AG04450 (cell line): ENCODE measurements at regions not wholly inside any gene's neighbourhood (a gene's known extent, or its start where the extent isn't known, plus 50 kb on each side); places are given as distances from the start of the nearest gene placed in this dataset.

Experiments used
- CTCF ChIA-PET: fragments of 300-600, 350-600 bp; formaldehyde crosslinking; extraction: SDS; loops from one replicate; lab custom pipeline; 2022; ENCODE audit warnings: antibody characterized with exemption, inconsistent platforms; lab: Charles Lee
- POLR2A ChIA-PET: fragments of 350-600 bp; formaldehyde crosslinking; extraction: SDS; loops from one replicate; lab custom pipeline; 2021; ENCODE audit warnings: antibody characterized with exemption, inconsistent platforms; lab: Yijun Ruan, JAX
- DNase-seq: peaks from one replicate; pipeline ENCODE4 v3.0.0-alpha.2; 2011; ENCODE audit warnings: low read depth, low spot score
- H3K27ac ChIP-seq: one replicate; pipeline ENCODE4 v1.5.1; 2012; ENCODE audit warnings: low read depth, low read length, control low read depth
- H3K27me3 ChIP-seq: one replicate; pipeline ENCODE4 v1.6.0; 2012; ENCODE audit warnings: low read length; ENCODE audit not compliant: control insufficient read depth, insufficient read depth
- H3K4me3 ChIP-seq: 2 replicates; pipeline ENCODE4 v1.5.1; 2011; ENCODE audit warnings: mild to moderate bottlenecking, low read depth, low read length, control low read depth
- H3K9me3 ChIP-seq: 2 replicates; pipeline ENCODE4 v1.5.1; 2012; ENCODE audit warnings: low read length; ENCODE audit not compliant: control insufficient read depth, insufficient read depth
- TF ChIP-seq, protein P1 (sequence below): IDR thresholded peaks from 2 replicates; pipeline ENCODE4 v1.5.1; 2011; ENCODE audit warnings: low read depth, low read length, control low read depth, inconsistent platforms

DNA sequence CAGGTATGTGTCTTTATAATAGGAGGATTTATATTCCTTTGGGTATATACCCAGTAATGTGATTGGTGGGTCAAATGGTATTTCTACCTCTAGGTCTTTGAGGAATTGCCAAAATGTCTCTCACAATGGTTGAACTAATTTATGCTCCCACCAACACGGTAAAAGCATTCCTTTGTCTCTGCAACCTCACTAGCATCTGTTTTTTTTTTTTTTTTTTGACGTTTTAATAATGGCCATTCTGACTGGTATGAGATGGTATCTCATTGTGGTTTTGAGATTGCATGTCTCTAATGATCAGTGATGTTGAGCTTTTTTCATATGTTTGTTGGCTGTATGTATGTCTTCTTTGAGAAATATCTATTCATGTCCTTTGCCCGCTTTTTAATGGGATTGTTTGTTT lies 144.9 kb upstream of the RGS17 start:
- POLR2A ChIA-PET: no interaction called here
- TF ChIP-seq, protein P1, sequence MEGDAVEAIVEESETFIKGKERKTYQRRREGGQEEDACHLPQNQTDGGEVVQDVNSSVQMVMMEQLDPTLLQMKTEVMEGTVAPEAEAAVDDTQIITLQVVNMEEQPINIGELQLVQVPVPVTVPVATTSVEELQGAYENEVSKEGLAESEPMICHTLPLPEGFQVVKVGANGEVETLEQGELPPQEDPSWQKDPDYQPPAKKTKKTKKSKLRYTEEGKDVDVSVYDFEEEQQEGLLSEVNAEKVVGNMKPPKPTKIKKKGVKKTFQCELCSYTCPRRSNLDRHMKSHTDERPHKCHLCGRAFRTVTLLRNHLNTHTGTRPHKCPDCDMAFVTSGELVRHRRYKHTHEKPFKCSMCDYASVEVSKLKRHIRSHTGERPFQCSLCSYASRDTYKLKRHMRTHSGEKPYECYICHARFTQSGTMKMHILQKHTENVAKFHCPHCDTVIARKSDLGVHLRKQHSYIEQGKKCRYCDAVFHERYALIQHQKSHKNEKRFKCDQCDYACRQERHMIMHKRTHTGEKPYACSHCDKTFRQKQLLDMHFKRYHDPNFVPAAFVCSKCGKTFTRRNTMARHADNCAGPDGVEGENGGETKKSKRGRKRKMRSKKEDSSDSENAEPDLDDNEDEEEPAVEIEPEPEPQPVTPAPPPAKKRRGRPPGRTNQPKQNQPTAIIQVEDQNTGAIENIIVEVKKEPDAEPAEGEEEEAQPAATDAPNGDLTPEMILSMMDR: no peak
- no peaks in the 10 kb centered on the region for H3K27me3 ChIP-seq
- CTCF ChIA-PET: no interaction called here
- no peaks in the 10 kb centered on the region for H3K9me3 ChIP-seq
- no peak overlapping the region for H3K27ac ChIP-seq
- no peak overlapping the region for H3K4me3 ChIP-seq
- no peak for DNase-seq

DNA sequence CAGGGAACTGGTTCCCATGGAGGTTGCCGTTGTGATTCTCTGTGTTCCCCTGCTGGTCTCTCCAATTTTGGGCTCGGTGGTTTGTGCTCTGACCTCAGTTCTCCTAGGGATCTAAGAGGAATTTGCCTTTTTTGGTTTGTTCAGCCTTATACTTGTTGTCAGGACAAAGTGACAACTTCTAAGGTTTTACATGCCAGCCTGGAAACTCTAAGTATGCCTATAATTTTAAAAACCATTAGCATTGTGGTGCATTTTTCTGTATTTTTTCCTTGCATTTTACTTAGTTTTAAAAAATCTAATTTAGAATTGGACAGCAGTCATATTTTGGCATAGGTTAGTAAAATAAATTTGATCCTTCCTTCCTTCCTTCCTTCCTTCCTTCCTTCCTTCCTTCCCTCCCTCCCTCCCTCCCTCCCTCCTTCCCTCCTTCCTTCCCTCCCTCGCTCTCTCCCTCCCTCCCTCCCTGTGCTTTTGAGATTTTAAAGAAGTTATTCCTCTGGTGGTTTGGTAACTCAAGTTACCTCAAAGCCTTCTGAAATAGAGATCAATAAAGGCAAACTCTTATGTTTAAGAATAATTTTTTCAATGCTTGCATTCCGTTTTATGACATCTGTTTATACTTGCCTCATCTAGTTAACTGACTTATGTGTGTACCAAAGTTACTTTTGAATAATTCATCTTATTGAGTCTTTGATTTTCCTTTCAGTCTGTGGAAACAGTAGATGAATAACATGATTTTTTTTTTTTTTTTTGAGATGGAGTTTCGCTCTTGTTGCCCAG lies 141.3 kb upstream of the RGS17 start:
- ChIA-PET POLR2A (no interaction called here), CTCF (no interaction called here)
- no peaks in the 10 kb centered on the region for H3K27me3 ChIP-seq
- no peak for DNase-seq
- no peaks in the 10 kb centered on the region for H3K9me3 ChIP-seq
- TF ChIP-seq, protein P1: no peak
- no peak overlapping the region for H3K4me3 ChIP-seq
- no peak overlapping the region for H3K27ac ChIP-seq

DNA sequence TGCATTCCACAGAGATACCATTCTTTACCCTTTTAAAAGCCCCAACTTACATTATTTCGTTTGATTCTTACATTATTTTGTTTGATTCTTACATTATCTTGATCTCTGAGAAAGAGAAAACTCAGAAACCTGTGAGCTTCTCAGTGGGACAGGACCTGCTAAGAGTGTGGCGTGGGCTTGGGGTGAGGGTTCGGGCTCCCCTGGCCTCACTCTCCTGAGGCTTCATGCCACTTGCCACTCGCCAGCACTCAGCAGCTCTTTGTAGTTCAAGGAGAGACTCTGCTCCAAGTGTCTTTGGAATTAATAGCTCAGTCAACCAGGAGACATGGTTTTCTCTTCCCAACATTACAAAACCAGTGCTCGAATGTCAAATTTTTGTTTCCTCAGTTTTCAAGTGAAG lies 132.4 kb upstream of the RGS17 start:
- Histone ChIP-seq H3K4me3 (no peak overlapping the region), H3K27me3 (no peaks in the 10 kb centered on the region), H3K27ac (no peak overlapping the region), H3K9me3 (no peaks in the 10 kb centered on the region)
- DNase-seq: no peak
- CTCF ChIA-PET: no interaction called here
- POLR2A ChIA-PET: no interaction called here
- TF ChIP-seq, protein P1: no peak

DNA sequence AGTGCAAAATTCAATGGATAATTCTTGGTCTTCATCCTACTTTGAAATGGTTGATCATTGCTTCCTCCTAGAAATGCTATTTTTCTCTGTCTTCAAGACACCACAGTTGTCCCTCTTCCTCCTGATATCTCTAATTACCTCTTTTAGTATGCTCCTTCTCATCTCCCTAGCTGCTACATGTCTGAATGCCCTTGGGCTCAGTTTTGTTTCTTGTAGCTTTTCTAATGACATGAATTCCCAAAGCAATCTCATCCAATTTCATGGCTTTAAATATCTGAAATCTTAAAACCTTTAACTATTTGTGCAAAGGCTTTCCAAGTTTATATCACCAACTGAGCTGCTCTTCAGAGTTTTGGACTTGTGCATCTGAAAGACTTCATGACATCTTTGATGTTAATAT lies 120.2 kb upstream of the RGS17 start:
- H3K27me3 ChIP-seq: no peaks in the 10 kb centered on the region
- ChIA-PET POLR2A (no interaction called here), CTCF (no interaction called here)
- H3K4me3 ChIP-seq: no peak overlapping the region
- DNase-seq: no peak
- H3K9me3 ChIP-seq: no peaks in the 10 kb centered on the region
- H3K27ac ChIP-seq: no peak overlapping the region
- TF ChIP-seq, protein P1: no peak

DNA sequence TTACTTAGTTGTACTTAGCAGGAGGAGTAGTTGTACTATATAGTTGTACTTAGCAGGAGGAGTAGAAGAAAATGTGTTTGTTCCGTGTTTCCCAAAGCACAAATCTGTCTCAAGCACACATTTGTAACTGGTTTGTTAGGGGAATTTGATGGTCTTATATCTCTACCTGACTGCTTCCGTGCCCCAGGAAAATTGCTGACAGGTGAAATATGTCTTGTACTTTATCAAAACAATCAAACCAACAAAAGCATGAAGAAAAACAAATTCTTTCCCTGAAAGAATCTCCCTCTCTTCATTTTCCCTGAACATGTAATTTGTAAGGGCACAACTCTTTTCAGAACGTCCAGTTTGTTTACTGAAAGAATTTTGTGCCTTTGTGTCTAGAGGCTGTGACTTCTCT lies 106.6 kb upstream of the RGS17 start:
- ChIA-PET CTCF (interaction anchor here (0.6 kb wide), 1 partner anchor 206 kb away, joined by 3 read pairs; no protein-coding TSS in a partner anchor), POLR2A (no interaction called here)
- TF ChIP-seq, protein P1: no peak
- H3K27me3 ChIP-seq: peaks cover 3% of the 10 kb centered on the region
- no peak overlapping the region for H3K4me3 ChIP-seq
- H3K27ac ChIP-seq: no peak overlapping the region
- H3K9me3 ChIP-seq: no peaks in the 10 kb centered on the region
- no peak for DNase-seq
